Vagina (tissue), 2 donors: ENCODE measurements at regions not wholly inside any gene's neighbourhood (a gene's known extent, or its start where the extent isn't known, plus 50 kb on each side); places are given as distances from the start of the nearest gene placed in this dataset.

Source experiments
- CTCF ChIP-seq, 3 experiments: fragments of 450-650 bp in 2 of 3; fragments of 200-600 bp in 1 of 3; sonication (generic) in 1 of 3; IDR thresholded peaks; one replicate each; pipeline ENCODE4 v1.5.1; 2017 to 2019; ENCODE audit warnings: antibody characterized with exemption in 3 of 3, mild to moderate bottlenecking in 2 of 3, moderate library complexity in 2 of 3
- POLR2AphosphoS5 ChIP-seq, 2 donors: sonication (generic); formaldehyde crosslinking; IDR thresholded peaks; one replicate each; pipeline ENCODE4 v1.9.0; 2017; ENCODE audit warnings: antibody characterized with exemption in 2 of 2, mild to moderate bottlenecking in 2 of 2, low read depth in 1 of 2; ENCODE audit not compliant: insufficient read depth in 1 of 2

GRCh38 chr6:15922510-15923250 is 206.2 kb upstream of the MYLIP start:
- TF ChIP-seq CTCF (IDR thresholded peaks at IDR 0.05) (no peak), POLR2AphosphoS5 (IDR thresholded peaks at IDR 0.05; ENCODE audit: insufficient read depth in 1 of 2, low read depth in 1 of 2) (no peak)
